A549 (cell line): ENCODE measurements at regions not wholly inside any gene's neighbourhood (a gene's known extent, or its start where the extent isn't known, plus 50 kb on each side); places are given as distances from the start of the nearest gene placed in this dataset.

Source experiments
- ATAC-seq, 2 experiments: fragments of 200-7000 bp in 1 of 2; fragments of >200 bp in 1 of 2; cut with Nextera tagmentation in 1 of 2; cut with Tn5 transposase in 1 of 2; 3 replicates each; pipeline versions ENCODE4 v1.8.0 to v1.9.1; 2018 to 2020; ENCODE audit warnings: mild to moderate bottlenecking in 1 of 2, moderate library complexity in 1 of 2
- CTCF ChIA-PET: fragments of 300-600 bp; sonication (Branson Sonifier 250); formaldehyde crosslinking; extraction: SDS; loops from one replicate; lab custom pipeline; 2021; ENCODE audit warnings: antibody characterized with exemption, inconsistent platforms; lab: Yijun Ruan, JAX
- POLR2A ChIA-PET: fragments of 350-600 bp; formaldehyde crosslinking; extraction: SDS; loops from one replicate; lab custom pipeline; 2021; ENCODE audit warnings: antibody characterized with exemption, inconsistent platforms; lab: Yijun Ruan, JAX
- DNase-seq, 2 experiments: peaks; one replicate each; pipeline versions ENCODE4 v3.0.0 to v3.0.0-alpha.2; 2011 to 2016; ENCODE audit warnings: low read depth in 1 of 2, low spot score in 1 of 2
- FAIRE-seq: peaks from 2 replicates; lab custom pipeline; 2011; peaks lifted over from hg19 to GRCh38; lab: Jason Lieb, UNC
- H3K27ac ChIP-seq, 2 experiments: fragments of >200 bp; sonication (Bioruptor Twin); formaldehyde crosslinking; 3 replicates each; pipeline ENCODE4 v1.5.1; 2016 to 2017
- H3K4me1 ChIP-seq: fragments of >200 bp; sonication (Bioruptor Twin); formaldehyde crosslinking; 3 replicates; pipeline ENCODE4 v1.6.1; 2016
- H3K4me2 ChIP-seq: fragments of >200 bp; sonication (Bioruptor Twin); formaldehyde crosslinking; 3 replicates; pipeline ENCODE4 v1.6.1; 2016
- H3K4me3 ChIP-seq: fragments of >200 bp; sonication (Bioruptor Twin); formaldehyde crosslinking; 3 replicates; pipeline ENCODE4 v1.5.1; 2016
- H3K9me3 ChIP-seq: fragments of >200 bp; sonication (Bioruptor Twin); formaldehyde crosslinking; 3 replicates; pipeline ENCODE4 v1.6.1; 2016
- BHLHE40 ChIP-seq: IDR thresholded peaks from 2 replicates; pipeline ENCODE4 v1.6.1; 2012; ENCODE audit warnings: low read depth, low read length, inconsistent platforms
- CBX2 ChIP-seq: fragments of 200-600 bp; sonication (generic); IDR thresholded peaks from 2 replicates; pipeline ENCODE4 v1.6.1; 2016; ENCODE audit warnings: low read depth, mild to moderate bottlenecking, borderline replicate concordance
- CHD2 ChIP-seq: fragments of 150-350 bp; IDR thresholded peaks from 2 replicates; pipeline ENCODE4 v1.6.1; 2014; ENCODE audit warnings: low read length; ENCODE audit not compliant: partially characterized antibody
- CHD4 ChIP-seq: fragments of 200-600 bp; sonication (generic); IDR thresholded peaks from 2 replicates; pipeline ENCODE4 v1.6.1; 2016; ENCODE audit warnings: antibody characterized with exemption, mild to moderate bottlenecking, borderline replicate concordance
- EHF ChIP-seq: fragments of 250-450 bp; sonication (Bioruptor Pico); IDR thresholded peaks from 2 replicates; pipeline ENCODE4 v1.5.0; 2020; ENCODE audit warnings: mild to moderate bottlenecking
- EP300 ChIP-seq, 2 experiments: fragments of >200 bp; sonication (Bioruptor Twin); formaldehyde crosslinking; IDR thresholded peaks; 2 replicates in 1 of 2; 3 replicates in 1 of 2; pipeline ENCODE4 v1.6.1; 2016 to 2017
- ESRRA ChIP-seq: fragments of 150-350 bp; IDR thresholded peaks from 2 replicates; pipeline ENCODE4 v1.6.1; 2014; ENCODE audit warnings: mild to moderate bottlenecking, low read length, borderline replicate concordance
- FOXS1 ChIP-seq: fragments of 250-450 bp; sonication (Bioruptor Pico); IDR thresholded peaks from 2 replicates; pipeline ENCODE4 v1.5.0; 2020; ENCODE audit warnings: mild to moderate bottlenecking, moderate library complexity
- GATA3 ChIP-seq: IDR thresholded peaks from 2 replicates; pipeline ENCODE4 v1.6.1; 2012; ENCODE audit warnings: borderline replicate concordance
- HDAC2 ChIP-seq: fragments of 200-600 bp; sonication (generic); IDR thresholded peaks from 2 replicates; pipeline ENCODE4 v1.6.1; 2016
- HOXA7 ChIP-seq: fragments of 250-450 bp; sonication (Bioruptor Pico); IDR thresholded peaks from 2 replicates; pipeline ENCODE4 v1.5.0; 2020; ENCODE audit warnings: mild to moderate bottlenecking, moderate library complexity
- HOXB5 ChIP-seq: fragments of 250-450 bp; sonication (Bioruptor Pico); IDR thresholded peaks from 2 replicates; pipeline ENCODE4 v1.5.0; 2020; ENCODE audit warnings: mild to moderate bottlenecking, moderate library complexity
- JUN ChIP-seq, 2 experiments: fragments of >200 bp; sonication (Bioruptor Twin); formaldehyde crosslinking; IDR thresholded peaks; 2 replicates in 1 of 2; 3 replicates in 1 of 2; pipeline ENCODE4 v1.6.1; 2016 to 2017
- JUNB ChIP-seq: fragments of >200 bp; sonication (Bioruptor Twin); formaldehyde crosslinking; IDR thresholded peaks from 2 replicates; pipeline ENCODE4 v1.6.1; 2016
- KDM1A ChIP-seq: fragments of 200-600 bp; sonication (generic); IDR thresholded peaks from 2 replicates; pipeline ENCODE4 v1.6.1; 2016; ENCODE audit warnings: low read depth, mild to moderate bottlenecking
- KDM5A ChIP-seq: fragments of 200-600 bp; sonication (generic); IDR thresholded peaks from 2 replicates; pipeline ENCODE4 v1.6.1; 2016; ENCODE audit warnings: antibody characterized with exemption, mild to moderate bottlenecking
- MYC ChIP-seq: IDR thresholded peaks from 2 replicates; pipeline ENCODE4 v1.6.1; 2012; ENCODE audit warnings: mild to moderate bottlenecking, inconsistent platforms, low read length, improper control_type of control experiment, borderline replicate concordance
- NFE2L2 ChIP-seq: fragments of 150-350 bp; conservative IDR thresholded peaks from 2 replicates; pipeline ENCODE4 v1.6.1; 2014; ENCODE audit warnings: low read length
- NPAS2 ChIP-seq: fragments of 250-450 bp; sonication (Bioruptor Pico); IDR thresholded peaks from 2 replicates; pipeline ENCODE4 v1.8.0; 2022; ENCODE audit warnings: mild to moderate bottlenecking, moderate library complexity, borderline replicate concordance
- NR3C1 ChIP-seq: fragments of >200 bp; sonication (Bioruptor Twin); formaldehyde crosslinking; IDR thresholded peaks from 3 replicates; pipeline ENCODE4 v1.6.1; 2017
- PHF8 ChIP-seq: fragments of 200-600 bp; sonication (generic); IDR thresholded peaks from 2 replicates; pipeline ENCODE4 v1.6.1; 2016; ENCODE audit warnings: low read depth, mild to moderate bottlenecking, antibody characterized with exemption, moderate library complexity, borderline replicate concordance
- POLR2A ChIP-seq: IDR thresholded peaks from 2 replicates; pipeline ENCODE4 v1.6.1; 2012; ENCODE audit warnings: mild to moderate bottlenecking, low read length
- RAD21 ChIP-seq, 2 experiments: fragments of >200 bp in 1 of 2; sonication (Bioruptor Twin) in 1 of 2; formaldehyde crosslinking in 1 of 2; IDR thresholded peaks in 1 of 2; conservative IDR thresholded peaks in 1 of 2; 2 replicates in 1 of 2; 3 replicates in 1 of 2; pipeline ENCODE4 v1.6.1; 2012 to 2018; ENCODE audit warnings: inconsistent platforms in 1 of 2
- RARB ChIP-seq: fragments of 250-450 bp; sonication (Bioruptor Pico); IDR thresholded peaks from 2 replicates; pipeline ENCODE4 v1.8.0; 2021; ENCODE audit warnings: mild to moderate bottlenecking, moderate library complexity
- RNF2 ChIP-seq: fragments of 200-600 bp; sonication (generic); IDR thresholded peaks from 2 replicates; pipeline ENCODE4 v1.6.1; 2016; ENCODE audit warnings: low read depth, mild to moderate bottlenecking, antibody characterized with exemption, moderate library complexity, borderline replicate concordance
- SREBF2 ChIP-seq: fragments of 450-650 bp; IDR thresholded peaks from 2 replicates; pipeline ENCODE4 v1.6.1; 2014; ENCODE audit warnings: mild to moderate bottlenecking, moderate library complexity
- TP53 ChIP-seq: fragments of 250-450 bp; sonication (Bioruptor Pico); IDR thresholded peaks from 2 replicates; pipeline ENCODE4 v1.5.0; 2021; ENCODE audit warnings: mild to moderate bottlenecking, moderate library complexity
- ZSCAN20 ChIP-seq: fragments of 250-450 bp; sonication (Bioruptor Pico); IDR thresholded peaks from 2 replicates; pipeline ENCODE4 v1.8.0; 2022; ENCODE audit warnings: mild to moderate bottlenecking, moderate library complexity
- WGBS: methylation state at CpG from one replicate; pipeline ENCODE4 v1.1.6; 2017; ENCODE audit errors: missing lambda C conversion rate; 5-methylcytosine and 5-hydroxymethylcytosine counted together
- TF ChIP-seq, protein P1 (sequence below): fragments of 250-450 bp; sonication (Bioruptor Pico); IDR thresholded peaks from 2 replicates; pipeline ENCODE4 v1.5.0; 2020; ENCODE audit warnings: low read depth, mild to moderate bottlenecking, moderate library complexity
- TF ChIP-seq, protein P2 (sequence below): IDR thresholded peaks from 2 replicates; pipeline ENCODE4 v1.6.1; 2012; ENCODE audit warnings: low read depth, borderline replicate concordance
- TF ChIP-seq, protein P3 (sequence below): IDR thresholded peaks from 2 replicates; pipeline ENCODE4 v1.6.1; 2012
- TF ChIP-seq, protein P4 (sequence below): IDR thresholded peaks from 2 replicates; pipeline ENCODE4 v1.6.1; 2012
- TF ChIP-seq, protein P5 (sequence below): fragments of >200 bp; sonication (Bioruptor Twin); formaldehyde crosslinking; IDR thresholded peaks from 2 replicates; pipeline ENCODE4 v1.6.1; 2016

DNA sequence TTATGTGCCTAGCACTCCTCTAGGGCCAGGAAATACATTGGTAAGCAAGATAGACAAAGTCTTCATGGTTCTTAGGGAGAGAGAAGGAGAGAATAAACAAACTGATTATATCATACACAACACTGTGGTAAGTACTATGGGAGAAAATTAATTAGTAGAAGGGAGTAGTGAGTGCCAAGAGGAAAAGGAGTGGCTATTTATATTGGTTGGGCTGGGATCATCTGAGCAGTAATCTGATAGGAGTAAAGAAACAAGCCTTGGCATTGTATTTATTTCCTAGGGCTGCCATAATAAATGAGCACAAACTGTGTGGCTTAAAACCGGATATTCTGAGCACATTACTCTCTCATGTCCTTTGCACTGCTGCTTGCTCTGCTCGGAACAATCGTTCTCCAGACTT, 158.1 kb upstream of the PHF14 start:
- Histone ChIP-seq H3K4me2 (no peak overlapping the region), H3K4me1 (no peaks in the 10 kb centered on the region), H3K27ac (no peak overlapping the region), H3K4me3 (no peak overlapping the region), H3K9me3 (no peaks in the 10 kb centered on the region)
- CTCF ChIA-PET, result no interaction called here
- FAIRE-seq (no peak), DNase-seq (no peak), ATAC-seq (no peak)
- TF ChIP-seq PHF8, result no peak
- TF ChIP-seq KDM5A, result no peak
- TF ChIP-seq, protein P1, sequence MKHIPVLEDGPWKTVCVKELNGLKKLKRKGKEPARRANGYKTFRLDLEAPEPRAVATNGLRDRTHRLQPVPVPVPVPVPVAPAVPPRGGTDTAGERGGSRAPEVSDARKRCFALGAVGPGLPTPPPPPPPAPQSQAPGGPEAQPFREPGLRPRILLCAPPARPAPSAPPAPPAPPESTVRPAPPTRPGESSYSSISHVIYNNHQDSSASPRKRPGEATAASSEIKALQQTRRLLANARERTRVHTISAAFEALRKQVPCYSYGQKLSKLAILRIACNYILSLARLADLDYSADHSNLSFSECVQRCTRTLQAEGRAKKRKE (CRISPR knock-in tag), result no peak
- no peak for TF ChIP-seq HOXB5 (CRISPR knock-in tag)
- no peak for TF ChIP-seq EHF (CRISPR knock-in tag)
- TF ChIP-seq, protein P2, sequence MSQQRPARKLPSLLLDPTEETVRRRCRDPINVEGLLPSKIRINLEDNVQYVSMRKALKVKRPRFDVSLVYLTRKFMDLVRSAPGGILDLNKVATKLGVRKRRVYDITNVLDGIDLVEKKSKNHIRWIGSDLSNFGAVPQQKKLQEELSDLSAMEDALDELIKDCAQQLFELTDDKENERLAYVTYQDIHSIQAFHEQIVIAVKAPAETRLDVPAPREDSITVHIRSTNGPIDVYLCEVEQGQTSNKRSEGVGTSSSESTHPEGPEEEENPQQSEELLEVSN, result no peak
- TF ChIP-seq RARB, result no peak
- TF ChIP-seq FOXS1 (CRISPR knock-in tag), result no peak
- TF ChIP-seq ZSCAN20, result no peak
- no peak for TF ChIP-seq NPAS2 (CRISPR knock-in tag)
- TF ChIP-seq, protein P3, sequence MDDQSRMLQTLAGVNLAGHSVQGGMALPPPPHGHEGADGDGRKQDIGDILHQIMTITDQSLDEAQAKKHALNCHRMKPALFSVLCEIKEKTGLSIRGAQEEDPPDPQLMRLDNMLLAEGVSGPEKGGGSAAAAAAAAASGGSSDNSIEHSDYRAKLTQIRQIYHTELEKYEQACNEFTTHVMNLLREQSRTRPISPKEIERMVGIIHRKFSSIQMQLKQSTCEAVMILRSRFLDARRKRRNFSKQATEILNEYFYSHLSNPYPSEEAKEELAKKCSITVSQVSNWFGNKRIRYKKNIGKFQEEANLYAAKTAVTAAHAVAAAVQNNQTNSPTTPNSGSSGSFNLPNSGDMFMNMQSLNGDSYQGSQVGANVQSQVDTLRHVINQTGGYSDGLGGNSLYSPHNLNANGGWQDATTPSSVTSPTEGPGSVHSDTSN, result no peak
- TF ChIP-seq NR3C1, result no peak
- TF ChIP-seq CBX2, result no peak
- no peak for TF ChIP-seq BHLHE40
- TF ChIP-seq TP53 (CRISPR knock-in tag), result no peak
- 13% methylated on average over 3 of the region's 3 CpGs for WGBS
- POLR2A ChIA-PET, result no interaction called here

DNA sequence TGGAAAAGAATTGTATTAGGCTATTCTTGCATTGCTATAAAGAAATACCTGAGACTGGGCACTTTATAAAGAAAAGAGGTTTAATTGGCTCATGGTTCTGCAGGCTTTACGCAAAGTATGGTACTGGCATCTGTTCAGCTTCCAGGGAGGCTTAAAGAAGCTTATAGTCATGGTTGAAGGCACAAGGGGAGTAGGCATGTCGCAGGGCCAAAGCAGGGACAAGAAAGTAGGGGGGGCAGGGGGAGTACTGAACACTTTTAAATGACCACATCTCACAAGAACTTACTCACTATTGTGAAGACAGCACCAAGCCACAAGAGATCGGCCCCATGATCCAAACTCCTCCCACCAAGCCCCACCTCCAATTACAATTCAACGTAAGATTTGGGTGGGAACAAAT, 152.5 kb upstream of the PHF14 start:
- no peaks in the 10 kb centered on the region for H3K4me1 ChIP-seq
- ATAC-seq, result no peak
- H3K27ac ChIP-seq, result no peak overlapping the region
- H3K4me3 ChIP-seq, result no peak overlapping the region
- POLR2A ChIA-PET, result no interaction called here
- TF ChIP-seq RNF2, result no peak
- no peak for TF ChIP-seq TP53 (CRISPR knock-in tag)
- no peak for TF ChIP-seq CHD4
- TF ChIP-seq RAD21 (conservative IDR thresholded peaks at IDR 0.05 in 1 of 2, IDR thresholded peaks at IDR 0.05 in 1 of 2), result no peak
- no peak for TF ChIP-seq SREBF2
- TF ChIP-seq JUN (IDR thresholded peaks at IDR 0.05), result no peak
- no peak for TF ChIP-seq HDAC2
- no peak for TF ChIP-seq NFE2L2
- TF ChIP-seq, protein P2, result no peak
- TF ChIP-seq KDM1A, result no peak
- CTCF ChIA-PET, result no interaction called here
- WGBS, result 14% methylated on average over 4 of the region's 4 CpGs
- no peak for FAIRE-seq
- H3K9me3 ChIP-seq, result no peaks in the 10 kb centered on the region
- no peak overlapping the region for H3K4me2 ChIP-seq
- no peak for DNase-seq

DNA sequence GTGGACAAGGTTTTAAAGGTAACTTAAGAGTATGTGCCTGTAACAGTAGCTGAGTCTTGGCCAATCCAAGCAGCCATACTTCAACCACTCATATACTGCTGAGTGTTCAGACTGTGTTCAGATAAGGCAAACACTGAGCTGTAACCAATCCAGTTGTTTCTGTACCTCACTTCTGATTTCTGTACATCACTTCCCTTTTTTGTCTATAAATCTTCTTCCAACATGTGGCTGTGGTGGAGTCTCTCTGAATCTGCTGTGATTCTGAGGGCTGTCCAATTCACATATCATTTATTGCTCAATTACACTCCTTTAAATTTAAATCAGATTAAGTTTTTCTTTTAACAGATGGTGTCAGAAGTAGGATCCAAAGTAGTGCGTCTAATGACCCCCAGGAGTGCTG, 149.5 kb upstream of the PHF14 start:
- Histone ChIP-seq H3K4me1 (no peaks in the 10 kb centered on the region), H3K4me2 (no peak overlapping the region), H3K9me3 (no peaks in the 10 kb centered on the region), H3K27ac (no peak overlapping the region), H3K4me3 (no peak overlapping the region)
- ATAC-seq, result no peak
- FAIRE-seq, result no peak
- CTCF ChIA-PET, result no interaction called here
- POLR2A ChIA-PET, result no interaction called here
- DNase-seq, result no peak
- 56% methylated on average over 1 of the region's 1 CpG for WGBS
- TF ChIP-seq RAD21 (conservative IDR thresholded peaks at IDR 0.05 in 1 of 2, IDR thresholded peaks at IDR 0.05 in 1 of 2) (no peak), RNF2 (no peak), JUN (IDR thresholded peaks at IDR 0.05) (no peak), NFE2L2 (no peak), CBX2 (no peak), CHD2 (no peak), EP300 (IDR thresholded peaks at IDR 0.05) (no peak), MYC (no peak), SREBF2 (no peak), ESRRA (no peak), HOXA7 (CRISPR knock-in tag) (no peak), POLR2A (no peak), GATA3 (no peak), JUNB (no peak)
- TF ChIP-seq, protein P4, sequence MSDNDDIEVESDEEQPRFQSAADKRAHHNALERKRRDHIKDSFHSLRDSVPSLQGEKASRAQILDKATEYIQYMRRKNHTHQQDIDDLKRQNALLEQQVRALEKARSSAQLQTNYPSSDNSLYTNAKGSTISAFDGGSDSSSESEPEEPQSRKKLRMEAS, result no peak
- TF ChIP-seq, protein P2, result no peak
- TF ChIP-seq, protein P5, sequence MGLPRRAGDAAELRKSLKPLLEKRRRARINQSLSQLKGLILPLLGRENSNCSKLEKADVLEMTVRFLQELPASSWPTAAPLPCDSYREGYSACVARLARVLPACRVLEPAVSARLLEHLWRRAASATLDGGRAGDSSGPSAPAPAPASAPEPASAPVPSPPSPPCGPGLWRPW, result no peak
